OCI-LY7 (cell line): ENCODE measurements at regions not wholly inside any gene's neighbourhood (a gene's known extent, or its start where the extent isn't known, plus 50 kb on each side); places are given as distances from the start of the nearest gene placed in this dataset.

Source experiments
- BruUV-seq: library from RNA; stranded (reverse); fragments of 400-500 nt; replicated peaks from 2 replicates; lab custom pipeline; 2021; lab: Mats Ljungman, UMichigan
- CTCF ChIA-PET: fragments of 300-600 bp; sonication (Branson Sonifier 250); formaldehyde crosslinking; loops from one replicate; lab custom pipeline; 2022; ENCODE audit warnings: antibody characterized with exemption; ENCODE audit not compliant: unreplicated experiment; lab: Charles Lee
- POLR2A ChIA-PET: fragments of 300-600 bp; sonication (Branson Sonifier 250); formaldehyde crosslinking; loops from one replicate; lab custom pipeline; 2022; ENCODE audit warnings: antibody characterized with exemption; lab: Charles Lee
- DNase-seq: peaks from one replicate; pipeline ENCODE4 v3.0.0-alpha.2; 2015; ENCODE audit warnings: low spot score
- H2AFZ ChIP-seq: fragments of 200-600 bp; sonication (generic), shearing (Covaris generic); 2 replicates; pipeline ENCODE4 v1.6.1; 2014; ENCODE audit warnings: mild to moderate bottlenecking, antibody characterized with exemption, low read length, moderate library complexity
- H3K27ac ChIP-seq: fragments of 200-600 bp; sonication (generic); 2 replicates; pipeline ENCODE4 v1.5.1; 2014; ENCODE audit warnings: mixed run types, low read depth, mild to moderate bottlenecking, moderate library complexity, low read length, inconsistent platforms; ENCODE audit not compliant: poor library complexity, severe bottlenecking
- H3K36me3 ChIP-seq: fragments of 200-600 bp; sonication (generic); 2 replicates; pipeline ENCODE4 v1.6.1; 2014; ENCODE audit warnings: mild to moderate bottlenecking, antibody characterized with exemption, low read length, moderate library complexity, mixed read lengths; ENCODE audit not compliant: insufficient read depth
- H3K4me1 ChIP-seq: fragments of 200-600 bp; sonication (generic); 2 replicates; pipeline ENCODE4 v1.5.1; 2014; ENCODE audit warnings: mild to moderate bottlenecking, low read length; ENCODE audit not compliant: insufficient read depth, poor library complexity, severe bottlenecking
- H3K4me2 ChIP-seq: fragments of 200-600 bp; sonication (generic); 2 replicates; pipeline ENCODE4 v1.6.1; 2014; ENCODE audit warnings: mild to moderate bottlenecking, low read length
- H3K4me3 ChIP-seq: fragments of 200-600 bp; sonication (generic); 2 replicates; pipeline ENCODE4 v1.5.1; 2014; ENCODE audit warnings: mild to moderate bottlenecking, low read depth, low read length; ENCODE audit not compliant: poor library complexity, severe bottlenecking
- H3K79me2 ChIP-seq: fragments of 200-600 bp; sonication (generic); 2 replicates; pipeline ENCODE4 v1.6.1; 2016; ENCODE audit warnings: low read depth, mild to moderate bottlenecking, low read length, moderate library complexity, mixed read lengths; ENCODE audit not compliant: insufficient read depth
- H3K9me2 ChIP-seq: fragments of 200-600 bp; sonication (generic); 2 replicates; pipeline ENCODE4 v1.6.1; 2016; ENCODE audit warnings: mild to moderate bottlenecking, low read length, mixed read lengths; ENCODE audit not compliant: insufficient read depth
- H3K9me3 ChIP-seq: fragments of 200-600 bp; sonication (generic); 2 replicates; pipeline ENCODE4 v1.6.1; 2014; ENCODE audit warnings: mild to moderate bottlenecking, mixed run types, low read length, mixed read lengths
- H4K20me1 ChIP-seq: fragments of 200-600 bp; sonication (generic); 2 replicates; pipeline ENCODE4 v1.6.1; 2014; ENCODE audit warnings: mild to moderate bottlenecking, antibody characterized with exemption, low read length, moderate library complexity, mixed read lengths; ENCODE audit not compliant: insufficient read depth
- CTCF ChIP-seq: fragments of 200-600 bp; sonication (generic); conservative IDR thresholded peaks from 2 replicates; pipeline ENCODE4 v1.5.1; 2014; ENCODE audit warnings: mild to moderate bottlenecking, antibody characterized with exemption, low read length, moderate library complexity, mixed read lengths
- EZH2phosphoT487 ChIP-seq: fragments of 200-600 bp; sonication (generic); IDR thresholded peaks from 2 replicates; pipeline ENCODE4 v1.6.1; 2018; ENCODE audit warnings: low read depth, borderline replicate concordance, mild to moderate bottlenecking, mixed run types, antibody characterized with exemption, low read length, moderate library complexity, mixed read lengths
- intact Hi-C: fragments of 100-400 bp; cut with micrococcal nuclease; formaldehyde crosslinking; loops from one replicate; pipeline ENCODE4 v1.10.0; 2022; ENCODE audit not compliant: unreplicated experiment

GRCh38 chr2:174669336-174669735 lies 71.7 kb upstream of the WIPF1 start:
- H4K20me1 ChIP-seq: no peaks in the 10 kb centered on the region
- no peaks in the 10 kb centered on the region for H3K79me2 ChIP-seq
- no peaks in the 10 kb centered on the region for H3K4me1 ChIP-seq
- no peaks in the 10 kb centered on the region for H3K9me2 ChIP-seq
- H3K27ac ChIP-seq: no peak overlapping the region
- ChIA-PET CTCF (no interaction called here), POLR2A (interaction anchor here (1.1 kb wide), 2 partner anchors 18 to 19 kb away, joined by 3 to 4 read pairs; no protein-coding TSS in a partner anchor)
- no peaks in the 10 kb centered on the region for H3K36me3 ChIP-seq
- H3K4me2 ChIP-seq: no peak overlapping the region
- 0 out of 2 replicates have a peak, but pooled peaks cover 5% of the 10 kb centered on the region for H3K9me3 ChIP-seq
- DNase-seq: no peak
- no peak overlapping the region for H2AFZ ChIP-seq
- intact Hi-C loops: no loop called here
- no peak overlapping the region for H3K4me3 ChIP-seq
- no TSS peak for BruUV-seq
- TF ChIP-seq CTCF (no peak), EZH2phosphoT487 (no peak)

GRCh38 chr2:174668075-174668474 lies 70.5 kb upstream of the WIPF1 start:
- Histone ChIP-seq H3K9me3 (0 out of 2 replicates have a peak, but pooled peaks cover 5% of the 10 kb centered on the region), H4K20me1 (no peaks in the 10 kb centered on the region), H3K27ac (no peak overlapping the region), H3K9me2 (no peaks in the 10 kb centered on the region), H3K4me1 (no peaks in the 10 kb centered on the region), H3K79me2 (no peaks in the 10 kb centered on the region), H3K4me2 (no peak overlapping the region), H2AFZ (no peak overlapping the region), H3K36me3 (no peaks in the 10 kb centered on the region), H3K4me3 (no peak overlapping the region)
- ChIA-PET POLR2A (interaction anchor here (0.5 to 1.1 kb wide), 4 partner anchors 13 to 115 kb away, joined by 3 to 4 read pairs (median 3); no protein-coding TSS in a partner anchor), CTCF (no interaction called here)
- DNase-seq: no peak
- intact Hi-C loops: no loop called here
- BruUV-seq: no TSS peak
- TF ChIP-seq CTCF (no peak), EZH2phosphoT487 (no peak)

GRCh38 chr2:174667250-174667860 lies 69.8 kb upstream of the WIPF1 start:
- H3K4me1 ChIP-seq: no peaks in the 10 kb centered on the region
- no peak overlapping the region for H2AFZ ChIP-seq
- no peak overlapping the region for H3K27ac ChIP-seq
- no peaks in the 10 kb centered on the region for H3K36me3 ChIP-seq
- DNase-seq: no peak
- no peak overlapping the region for H3K4me2 ChIP-seq
- ChIA-PET CTCF (no interaction called here), POLR2A (interaction anchor here (0.6 to 1.1 kb wide), 2 partner anchors 12 to 173 kb away, joined by 3 to 6 read pairs; no protein-coding TSS in a partner anchor)
- no peaks in the 10 kb centered on the region for H3K9me2 ChIP-seq
- intact Hi-C loops: no loop called here
- H3K4me3 ChIP-seq: no peak overlapping the region
- no TSS peak for BruUV-seq
- TF ChIP-seq EZH2phosphoT487: no peak
- TF ChIP-seq CTCF: no peak
- H3K79me2 ChIP-seq: no peaks in the 10 kb centered on the region
- no peaks in the 10 kb centered on the region for H4K20me1 ChIP-seq
- 0 out of 2 replicates have a peak, but pooled peaks cover 5% of the 10 kb centered on the region for H3K9me3 ChIP-seq
